ENCODE measurements at regions not wholly inside any gene's neighbourhood (a gene's known extent, or its start where the extent isn't known, plus 50 kb on each side); places are given as distances from the start of the nearest gene placed in this dataset.

DNA sequence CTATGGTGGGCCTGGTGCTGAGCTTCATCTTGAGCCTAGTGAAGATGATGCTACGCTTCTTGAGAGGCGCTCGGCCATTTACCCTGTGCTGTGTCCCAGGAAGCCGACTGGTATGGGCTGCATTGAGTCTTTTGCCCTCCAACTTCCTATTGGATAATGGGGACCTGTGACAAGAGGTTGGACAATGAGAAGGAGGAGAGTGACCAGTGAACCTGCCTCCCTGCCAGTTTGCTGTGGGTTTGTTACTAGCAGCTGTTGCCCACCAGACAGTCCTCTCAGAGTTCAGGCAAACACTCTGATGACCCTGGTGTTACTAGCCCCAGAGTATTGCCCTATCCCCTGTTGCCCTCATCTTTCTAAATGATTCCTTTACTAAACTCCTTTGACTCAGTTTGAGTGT lies 99.6 kb upstream of the PFN2 start:
- TF ChIP-seq CTCF (IDR thresholded peaks at IDR 0.05; ENCODE audit: low read depth, low read length) (no peak), POLR2A (IDR thresholded peaks at IDR 0.05; ENCODE audit: extremely low read depth, insufficient read length) (no peak), MYC (IDR thresholded peaks at IDR 0.05; ENCODE audit: low read depth, low read length) (no peak), MAX (IDR thresholded peaks at IDR 0.05; ENCODE audit: low read depth, low read length) (no peak)

All from NB4 (cell line).